Mucosa of rectum (tissue), 2 donors: ENCODE measurements at regions not wholly inside any gene's neighbourhood (a gene's known extent, or its start where the extent isn't known, plus 50 kb on each side); places are given as distances from the start of the nearest gene placed in this dataset.

Source experiments
- H3K27ac ChIP-seq, 2 donors: one replicate each; pipeline ENCODE4 v1.7.0; 2013; ENCODE audit warnings: inconsistent platforms in 2 of 2, low read depth in 2 of 2, low read length in 2 of 2
- H3K27me3 ChIP-seq, 2 donors: one replicate each; pipeline ENCODE4 v1.7.0; 2013; ENCODE audit warnings: low read length in 2 of 2; ENCODE audit not compliant: control insufficient read depth in 2 of 2, insufficient read depth in 2 of 2
- H3K36me3 ChIP-seq, 2 donors: one replicate each; pipeline ENCODE4 v1.7.0; 2013; ENCODE audit warnings: low read length in 2 of 2; ENCODE audit not compliant: control insufficient read depth in 2 of 2, insufficient read depth in 2 of 2
- H3K4me1 ChIP-seq, 2 donors: one replicate each; pipeline ENCODE4 v1.7.0; 2013; ENCODE audit warnings: low read length in 2 of 2, mild to moderate bottlenecking in 1 of 2; ENCODE audit not compliant: control insufficient read depth in 2 of 2, insufficient read depth in 2 of 2
- H3K4me3 ChIP-seq, 2 donors: one replicate each; pipeline ENCODE4 v1.7.0; 2013; ENCODE audit warnings: low read length in 2 of 2
- H3K9ac ChIP-seq, 2 donors: one replicate each; pipeline ENCODE4 v1.7.0; 2013; ENCODE audit warnings: low read length in 2 of 2, low read depth in 1 of 2, mild to moderate bottlenecking in 1 of 2
- H3K9me3 ChIP-seq, 2 donors: one replicate each; pipeline ENCODE4 v1.7.0; 2013; ENCODE audit warnings: low read length in 2 of 2; ENCODE audit not compliant: control insufficient read depth in 2 of 2
- donor health status: healthy.
- donor health status: Normal muscosa, but diverticular disease.

GRCh38 chr9:116051528-116051927, 102.1 kb upstream of the PAPPA start:
- Histone ChIP-seq H3K9me3 (no peaks in the 10 kb centered on the region), H3K9ac (no peak overlapping the region), H3K4me3 (no peak overlapping the region), H3K27me3 (no peaks in the 10 kb centered on the region), H3K4me1 (no peaks in the 10 kb centered on the region), H3K36me3 (no peaks in the 10 kb centered on the region), H3K27ac (no peak overlapping the region)

GRCh38 chr9:116055536-116055935, 98.1 kb upstream of the PAPPA start:
- Histone ChIP-seq H3K9ac (no peak overlapping the region), H3K36me3 (no peaks in the 10 kb centered on the region), H3K9me3 (no peaks in the 10 kb centered on the region), H3K4me1 (no peaks in the 10 kb centered on the region), H3K27ac (no peak overlapping the region), H3K4me3 (no peak overlapping the region), H3K27me3 (no peaks in the 10 kb centered on the region)

- H3K4me3 ChIP-seq = no peak overlapping the region
- H3K36me3 ChIP-seq = no peaks in the 10 kb centered on the region
- no peaks in the 10 kb centered on the region for H3K9me3 ChIP-seq
- no peak overlapping the region for H3K9ac ChIP-seq
- H3K4me1 ChIP-seq = no peaks in the 10 kb centered on the region
- H3K27ac ChIP-seq = no peak overlapping the region
- no peaks in the 10 kb centered on the region for H3K27me3 ChIP-seq
These were observed 96.2 kb upstream of the PAPPA start for GRCh38 chr9:116057371-116057770.

GRCh38 chr9:116058421-116058820, 95.2 kb upstream of the PAPPA start:
- Histone ChIP-seq H3K9me3 (no peaks in the 10 kb centered on the region), H3K9ac (no peak overlapping the region), H3K4me1 (no peaks in the 10 kb centered on the region), H3K4me3 (no peak overlapping the region), H3K27me3 (no peaks in the 10 kb centered on the region), H3K36me3 (no peaks in the 10 kb centered on the region), H3K27ac (no peak overlapping the region)

GRCh38 chr9:116059466-116059865, 94.1 kb upstream of the PAPPA start:
- Histone ChIP-seq H3K27ac (no peak overlapping the region), H3K4me1 (no peaks in the 10 kb centered on the region), H3K27me3 (no peaks in the 10 kb centered on the region), H3K4me3 (no peak overlapping the region), H3K9me3 (no peaks in the 10 kb centered on the region), H3K9ac (no peak overlapping the region), H3K36me3 (no peaks in the 10 kb centered on the region)

- Histone ChIP-seq H3K27ac (no peak overlapping the region), H3K9ac (no peak overlapping the region), H3K4me1 (no peaks in the 10 kb centered on the region), H3K36me3 (no peaks in the 10 kb centered on the region), H3K9me3 (no peaks in the 10 kb centered on the region), H3K4me3 (no peak overlapping the region), H3K27me3 (no peaks in the 10 kb centered on the region)
These were observed 93.0 kb upstream of the PAPPA start for GRCh38 chr9:116060631-116061030.

GRCh38 chr9:116061546-116062205, 91.9 kb upstream of the PAPPA start:
- Histone ChIP-seq H3K27me3 (no peaks in the 10 kb centered on the region), H3K4me3 (no peak overlapping the region), H3K4me1 (no peaks in the 10 kb centered on the region), H3K36me3 (no peaks in the 10 kb centered on the region), H3K27ac (no peak overlapping the region), H3K9ac (no peak overlapping the region), H3K9me3 (no peaks in the 10 kb centered on the region)

GRCh38 chr9:116062206-116062550, 91.4 kb upstream of the PAPPA start:
- no peak overlapping the region for H3K9ac ChIP-seq
- H3K9me3 ChIP-seq = no peaks in the 10 kb centered on the region
- H3K27me3 ChIP-seq = no peaks in the 10 kb centered on the region
- H3K27ac ChIP-seq = no peak overlapping the region
- H3K4me3 ChIP-seq = no peak overlapping the region
- no peaks in the 10 kb centered on the region for H3K36me3 ChIP-seq
- H3K4me1 ChIP-seq = no peaks in the 10 kb centered on the region

- no peaks in the 10 kb centered on the region for H3K36me3 ChIP-seq
- no peak overlapping the region for H3K9ac ChIP-seq
- no peaks in the 10 kb centered on the region for H3K4me1 ChIP-seq
- no peak overlapping the region for H3K27ac ChIP-seq
- H3K4me3 ChIP-seq = no peak overlapping the region
- H3K27me3 ChIP-seq = no peaks in the 10 kb centered on the region
- no peaks in the 10 kb centered on the region for H3K9me3 ChIP-seq
These were observed 88.6 kb upstream of the PAPPA start for GRCh38 chr9:116064970-116065369.

- Histone ChIP-seq H3K4me3 (no peak overlapping the region), H3K4me1 (no peaks in the 10 kb centered on the region), H3K9me3 (no peaks in the 10 kb centered on the region), H3K27ac (no peak overlapping the region), H3K9ac (no peak overlapping the region), H3K36me3 (no peaks in the 10 kb centered on the region), H3K27me3 (no peaks in the 10 kb centered on the region)
These were observed 87.4 kb upstream of the PAPPA start for GRCh38 chr9:116066221-116066620.

- Histone ChIP-seq H3K27ac (no peak overlapping the region), H3K27me3 (no peaks in the 10 kb centered on the region), H3K9me3 (no peaks in the 10 kb centered on the region), H3K36me3 (no peaks in the 10 kb centered on the region), H3K9ac (no peak overlapping the region), H3K4me1 (no peaks in the 10 kb centered on the region), H3K4me3 (no peak overlapping the region)
These were observed 86.0 kb upstream of the PAPPA start for GRCh38 chr9:116067566-116067965.
